ENCODE measurements at regions not wholly inside any gene's neighbourhood (a gene's known extent, or its start where the extent isn't known, plus 50 kb on each side); places are given as distances from the start of the nearest gene placed in this dataset.

DNA sequence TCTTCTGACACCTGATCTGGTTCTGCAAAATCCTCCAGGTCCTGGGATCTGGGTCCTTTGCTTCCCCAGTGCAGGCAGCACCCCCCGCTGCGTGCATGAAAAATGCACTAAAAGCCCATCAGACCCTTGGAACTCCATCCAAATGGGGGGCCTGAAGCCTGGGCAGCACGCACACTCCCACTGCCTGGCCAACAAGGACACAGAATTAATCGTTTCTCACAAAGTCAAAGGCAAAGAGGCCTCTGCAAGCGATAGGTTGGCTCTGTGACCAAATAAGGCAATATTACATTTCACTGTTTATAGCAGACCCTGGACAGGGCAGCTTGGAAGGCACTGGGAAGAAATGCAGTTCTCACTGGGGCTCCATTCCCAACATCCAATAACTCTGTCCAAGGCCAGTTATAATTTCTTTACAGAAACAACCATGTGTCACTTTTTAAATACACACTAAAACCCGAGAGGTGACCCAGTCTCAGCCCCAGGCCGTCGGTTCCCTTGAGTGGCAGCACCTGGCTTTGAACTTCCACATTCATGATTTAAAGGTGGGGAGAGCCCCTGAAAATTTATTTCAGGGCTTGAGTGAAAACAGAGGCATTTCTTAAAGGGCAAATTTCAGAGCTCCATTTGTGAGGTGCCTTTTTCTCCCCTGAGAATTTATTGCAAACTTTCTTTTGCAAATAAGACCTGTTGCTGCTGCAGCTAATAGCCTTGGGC lies 114.4 kb upstream of the ANO1 start:
- DNase-seq (ENCODE audit: low read depth in 1 of 2, low spot score in 1 of 2) (no peak), FAIRE-seq (no peak), ATAC-seq (no peak)
- Histone ChIP-seq H3K9me3 (peaks cover 12% of the 10 kb centered on the region; the same call in 2 of the 3 replicates), H3K4me3 (no peak overlapping the region), H3K4me2 (no peak overlapping the region), H3K4me1 (peaks cover 19% of the 10 kb centered on the region; the same call in 2 of the 3 replicates), H3K27ac (no peak overlapping the region)
- CTCF ChIA-PET: interaction anchor here (0.9 to 1.3 kb wide), 2 partner anchors 14 to 48 kb away, joined by 3 to 4 read pairs; no protein-coding TSS in a partner anchor
- POLR2A ChIA-PET: no interaction called here
- TF ChIP-seq CHD4 (IDR thresholded peaks at IDR 0.05; ENCODE audit: borderline replicate concordance): no peak
- TF ChIP-seq EHMT2 (IDR thresholded peaks at IDR 0.05; ENCODE audit: low read depth): no peak
- no peak for TF ChIP-seq RFX5 (IDR thresholded peaks at IDR 0.05)
- TF ChIP-seq FOSB (CRISPR knock-in tag; IDR thresholded peaks at IDR 0.05): no peak
- TF ChIP-seq PHF8 (IDR thresholded peaks at IDR 0.05; ENCODE audit: borderline replicate concordance, low read depth): no peak
- TF ChIP-seq, protein P1, sequence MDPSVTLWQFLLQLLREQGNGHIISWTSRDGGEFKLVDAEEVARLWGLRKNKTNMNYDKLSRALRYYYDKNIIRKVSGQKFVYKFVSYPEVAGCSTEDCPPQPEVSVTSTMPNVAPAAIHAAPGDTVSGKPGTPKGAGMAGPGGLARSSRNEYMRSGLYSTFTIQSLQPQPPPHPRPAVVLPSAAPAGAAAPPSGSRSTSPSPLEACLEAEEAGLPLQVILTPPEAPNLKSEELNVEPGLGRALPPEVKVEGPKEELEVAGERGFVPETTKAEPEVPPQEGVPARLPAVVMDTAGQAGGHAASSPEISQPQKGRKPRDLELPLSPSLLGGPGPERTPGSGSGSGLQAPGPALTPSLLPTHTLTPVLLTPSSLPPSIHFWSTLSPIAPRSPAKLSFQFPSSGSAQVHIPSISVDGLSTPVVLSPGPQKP (IDR thresholded peaks at IDR 0.05; ENCODE audit: low read depth, low read length): no peak
- no peak for TF ChIP-seq SREBF2 (IDR thresholded peaks at IDR 0.05)
- no peak for TF ChIP-seq CEBPB (IDR thresholded peaks at IDR 0.05)
- TF ChIP-seq RARB (CRISPR knock-in tag; IDR thresholded peaks at IDR 0.05): no peak
- TF ChIP-seq, protein P2, sequence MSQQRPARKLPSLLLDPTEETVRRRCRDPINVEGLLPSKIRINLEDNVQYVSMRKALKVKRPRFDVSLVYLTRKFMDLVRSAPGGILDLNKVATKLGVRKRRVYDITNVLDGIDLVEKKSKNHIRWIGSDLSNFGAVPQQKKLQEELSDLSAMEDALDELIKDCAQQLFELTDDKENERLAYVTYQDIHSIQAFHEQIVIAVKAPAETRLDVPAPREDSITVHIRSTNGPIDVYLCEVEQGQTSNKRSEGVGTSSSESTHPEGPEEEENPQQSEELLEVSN (IDR thresholded peaks at IDR 0.05; ENCODE audit: borderline replicate concordance, low read depth): no peak
- no peak for TF ChIP-seq BHLHE40 (IDR thresholded peaks at IDR 0.05; ENCODE audit: low read depth, low read length)
- no peak for TF ChIP-seq POLR2AphosphoS2 (conservative IDR thresholded peaks at IDR 0.05; ENCODE audit: low read length)
- TF ChIP-seq CBX8 (IDR thresholded peaks at IDR 0.05): no peak
- TF ChIP-seq, protein P3, sequence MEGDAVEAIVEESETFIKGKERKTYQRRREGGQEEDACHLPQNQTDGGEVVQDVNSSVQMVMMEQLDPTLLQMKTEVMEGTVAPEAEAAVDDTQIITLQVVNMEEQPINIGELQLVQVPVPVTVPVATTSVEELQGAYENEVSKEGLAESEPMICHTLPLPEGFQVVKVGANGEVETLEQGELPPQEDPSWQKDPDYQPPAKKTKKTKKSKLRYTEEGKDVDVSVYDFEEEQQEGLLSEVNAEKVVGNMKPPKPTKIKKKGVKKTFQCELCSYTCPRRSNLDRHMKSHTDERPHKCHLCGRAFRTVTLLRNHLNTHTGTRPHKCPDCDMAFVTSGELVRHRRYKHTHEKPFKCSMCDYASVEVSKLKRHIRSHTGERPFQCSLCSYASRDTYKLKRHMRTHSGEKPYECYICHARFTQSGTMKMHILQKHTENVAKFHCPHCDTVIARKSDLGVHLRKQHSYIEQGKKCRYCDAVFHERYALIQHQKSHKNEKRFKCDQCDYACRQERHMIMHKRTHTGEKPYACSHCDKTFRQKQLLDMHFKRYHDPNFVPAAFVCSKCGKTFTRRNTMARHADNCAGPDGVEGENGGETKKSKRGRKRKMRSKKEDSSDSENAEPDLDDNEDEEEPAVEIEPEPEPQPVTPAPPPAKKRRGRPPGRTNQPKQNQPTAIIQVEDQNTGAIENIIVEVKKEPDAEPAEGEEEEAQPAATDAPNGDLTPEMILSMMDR (IDR thresholded peaks at IDR 0.05): no peak
- 75% methylated on average over 8 of the region's 8 CpGs for WGBS (ENCODE audit: missing lambda C conversion rate)

DNA sequence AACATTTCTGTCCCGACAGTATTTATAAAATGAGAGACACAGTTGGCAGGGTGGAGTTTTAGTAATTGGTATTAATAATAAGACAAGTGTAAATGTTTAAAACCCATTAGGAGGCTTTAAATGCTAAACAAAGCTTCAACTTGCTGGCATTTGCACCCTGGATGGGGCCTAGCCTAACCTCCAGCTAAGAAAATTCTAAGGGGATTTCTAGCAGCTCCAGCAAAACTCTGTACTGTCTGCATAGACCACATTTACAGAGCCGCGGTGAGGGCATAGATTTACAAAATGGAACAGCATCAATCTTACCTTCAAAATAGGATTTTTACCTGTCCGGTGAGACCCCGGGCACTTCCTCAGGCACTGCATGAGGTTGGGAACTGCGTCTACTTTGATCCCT lies 113.9 kb upstream of the ANO1 start:
- TF ChIP-seq KDM5A (IDR thresholded peaks at IDR 0.05) (no peak), CBX2 (IDR thresholded peaks at IDR 0.05; ENCODE audit: borderline replicate concordance, low read depth) (no peak), RAD21 (conservative IDR thresholded peaks at IDR 0.05 in 1 of 2, IDR thresholded peaks at IDR 0.05 in 1 of 2) (no peak), KDM1A (IDR thresholded peaks at IDR 0.05; ENCODE audit: low read depth) (no peak), CHD4 (IDR thresholded peaks at IDR 0.05; ENCODE audit: borderline replicate concordance) (no peak), HDAC2 (IDR thresholded peaks at IDR 0.05) (no peak), EP300 (IDR thresholded peaks at IDR 0.05) (no peak), JUN (IDR thresholded peaks at IDR 0.05) (no peak), MAZ (IDR thresholded peaks at IDR 0.05; ENCODE audit: borderline replicate concordance, low read depth, low read length) (no peak), FOSL2 (IDR thresholded peaks at IDR 0.05) (no peak), FOSL2 (CRISPR knock-in tag; IDR thresholded peaks at IDR 0.05) (no peak), EHF (CRISPR knock-in tag; IDR thresholded peaks at IDR 0.05) (no peak)
- TF ChIP-seq, protein P4, sequence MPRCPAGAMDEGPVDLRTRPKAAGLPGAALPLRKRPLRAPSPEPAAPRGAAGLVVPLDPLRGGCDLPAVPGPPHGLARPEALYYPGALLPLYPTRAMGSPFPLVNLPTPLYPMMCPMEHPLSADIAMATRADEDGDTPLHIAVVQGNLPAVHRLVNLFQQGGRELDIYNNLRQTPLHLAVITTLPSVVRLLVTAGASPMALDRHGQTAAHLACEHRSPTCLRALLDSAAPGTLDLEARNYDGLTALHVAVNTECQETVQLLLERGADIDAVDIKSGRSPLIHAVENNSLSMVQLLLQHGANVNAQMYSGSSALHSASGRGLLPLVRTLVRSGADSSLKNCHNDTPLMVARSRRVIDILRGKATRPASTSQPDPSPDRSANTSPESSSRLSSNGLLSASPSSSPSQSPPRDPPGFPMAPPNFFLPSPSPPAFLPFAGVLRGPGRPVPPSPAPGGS (IDR thresholded peaks at IDR 0.05): no peak
- TF ChIP-seq, protein P5, sequence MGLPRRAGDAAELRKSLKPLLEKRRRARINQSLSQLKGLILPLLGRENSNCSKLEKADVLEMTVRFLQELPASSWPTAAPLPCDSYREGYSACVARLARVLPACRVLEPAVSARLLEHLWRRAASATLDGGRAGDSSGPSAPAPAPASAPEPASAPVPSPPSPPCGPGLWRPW (IDR thresholded peaks at IDR 0.05): no peak
- TF ChIP-seq, protein P3 (IDR thresholded peaks at IDR 0.05): no peak
- ATAC-seq (no peak), FAIRE-seq (no peak), DNase-seq (ENCODE audit: low read depth in 1 of 2, low spot score in 1 of 2) (no peak)
- Histone ChIP-seq H3K4me1 (peaks cover 20% of the 10 kb centered on the region; the same call in 2 of the 3 replicates), H3K4me2 (no peak overlapping the region), H3K27ac (no peak overlapping the region), H3K4me3 (no peak overlapping the region), H3K9me3 (peaks cover 7% of the 10 kb centered on the region; the same call in 2 of the 3 replicates)
- ChIA-PET CTCF (interaction anchor here (0.9 to 1.3 kb wide), 2 partner anchors 13 to 49 kb away, joined by 3 to 4 read pairs; no protein-coding TSS in a partner anchor), POLR2A (no interaction called here)
- WGBS (ENCODE audit: missing lambda C conversion rate): 73% methylated on average over 6 of the region's 6 CpGs

All from A549 (cell line).